ENCODE measurements at regions not wholly inside any gene's neighbourhood (a gene's known extent, or its start where the extent isn't known, plus 50 kb on each side); places are given as distances from the start of the nearest gene placed in this dataset.

DNA sequence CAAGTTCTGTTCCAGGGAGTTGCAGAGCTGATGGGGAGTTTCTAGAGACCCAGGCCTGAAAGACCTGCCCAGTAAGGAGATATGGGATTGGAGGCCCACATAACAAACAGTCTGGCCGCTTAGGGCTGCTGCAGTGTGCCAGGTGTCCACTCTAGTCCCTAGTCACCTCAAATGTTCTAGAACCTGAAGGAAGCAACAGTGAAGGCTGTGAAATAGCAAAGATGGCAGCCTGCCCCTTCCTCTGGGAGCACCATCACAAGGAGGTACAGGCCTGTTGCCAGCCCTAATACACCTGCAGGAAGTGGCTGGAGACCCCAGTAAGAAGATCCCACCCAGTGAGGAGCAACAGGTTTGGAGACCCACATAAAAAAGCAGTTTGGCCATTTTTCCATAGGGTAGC lies 783.8 kb upstream of the EDIL3 start:
- DNase-seq (ENCODE audit: insufficient read length, low spot score) (no peak), FAIRE-seq (no peak)

DNA sequence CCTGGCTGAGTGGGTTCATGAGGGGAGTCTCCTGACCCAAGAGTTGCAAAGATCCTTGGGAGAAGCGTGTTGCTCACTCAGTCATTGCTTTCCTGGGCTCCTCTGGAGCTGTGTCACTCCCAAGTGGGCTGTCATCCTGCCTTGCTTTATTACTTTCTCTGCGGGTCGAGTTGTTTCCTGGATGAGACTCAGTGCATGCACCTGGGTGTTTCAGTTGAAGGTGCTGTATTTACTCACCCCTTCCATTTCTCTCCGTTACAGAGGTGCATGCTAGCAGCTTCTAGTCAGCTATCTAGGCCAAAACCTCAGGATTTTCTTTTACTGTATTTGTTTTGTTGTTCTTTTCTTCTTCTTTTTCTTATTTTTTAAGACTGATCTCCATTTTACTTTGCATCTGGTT lies 785.5 kb upstream of the EDIL3 start:
- DNase-seq (ENCODE audit: insufficient read length, low spot score) (no peak), FAIRE-seq (no peak)

DNA sequence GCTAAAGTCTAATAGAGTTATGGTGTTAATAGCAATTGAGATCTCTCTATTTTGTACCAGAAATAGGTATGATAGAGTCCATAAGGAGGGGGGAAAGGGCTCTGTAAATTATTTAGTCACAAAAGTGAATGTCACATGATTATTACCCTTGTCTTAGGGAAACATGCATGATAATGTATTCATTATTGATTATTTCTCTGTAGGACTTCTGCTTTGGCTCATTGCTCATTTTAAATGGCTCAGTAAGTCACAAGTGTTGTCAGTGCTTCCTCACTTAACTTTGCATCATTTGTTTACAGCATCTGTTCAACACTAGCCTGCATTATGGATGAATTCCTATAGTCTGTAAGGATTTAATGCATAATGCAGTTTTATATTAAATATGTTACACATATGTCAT lies 788.8 kb upstream of the EDIL3 start:
- no peak for FAIRE-seq
- no peak for DNase-seq (ENCODE audit: insufficient read length, low spot score)

DNA sequence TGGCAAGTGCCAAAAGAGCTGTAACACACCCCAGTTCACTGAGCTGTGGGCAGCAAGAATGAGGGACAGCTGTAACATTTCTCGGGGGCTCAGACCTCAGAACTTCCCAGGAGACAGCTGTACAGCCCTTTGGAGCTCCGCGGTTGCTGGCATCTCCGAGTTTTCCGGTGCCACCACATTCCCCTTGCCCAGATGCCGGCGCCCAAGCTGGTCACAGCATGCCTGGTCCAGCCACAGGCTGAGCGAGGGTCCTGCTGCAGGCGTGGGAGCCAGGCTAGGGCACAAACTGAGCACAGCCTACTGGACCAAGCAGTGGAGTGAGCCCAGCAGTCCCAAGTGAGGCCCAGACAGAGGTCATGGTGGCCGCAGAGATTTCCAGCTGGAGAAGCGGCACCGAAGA lies 797.7 kb upstream of the EDIL3 start:
- DNase-seq (ENCODE audit: insufficient read length, low spot score) (no peak), FAIRE-seq (no peak)

DNA sequence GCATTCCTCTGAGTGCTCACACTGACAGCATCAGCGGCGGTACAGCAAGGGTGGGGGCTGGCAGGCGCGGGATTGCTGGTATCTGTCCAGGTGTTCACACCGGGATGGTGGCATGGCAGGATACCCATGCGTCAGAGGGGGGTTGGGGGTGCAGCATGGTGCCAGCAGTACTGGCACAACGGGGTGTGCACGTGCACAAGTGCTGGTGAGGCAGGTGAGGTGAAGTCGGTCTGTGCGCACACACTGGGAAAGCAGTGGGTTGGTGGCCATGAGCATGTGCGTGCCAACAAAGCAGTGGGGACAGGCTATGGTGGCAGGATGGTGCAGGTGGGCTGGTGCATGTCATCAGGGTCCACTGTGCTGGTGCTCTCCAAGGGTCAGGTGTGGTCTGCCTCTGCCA lies 819.6 kb upstream of the EDIL3 start:
- FAIRE-seq: no peak
- no peak for DNase-seq (ENCODE audit: insufficient read length, low spot score)

DNA sequence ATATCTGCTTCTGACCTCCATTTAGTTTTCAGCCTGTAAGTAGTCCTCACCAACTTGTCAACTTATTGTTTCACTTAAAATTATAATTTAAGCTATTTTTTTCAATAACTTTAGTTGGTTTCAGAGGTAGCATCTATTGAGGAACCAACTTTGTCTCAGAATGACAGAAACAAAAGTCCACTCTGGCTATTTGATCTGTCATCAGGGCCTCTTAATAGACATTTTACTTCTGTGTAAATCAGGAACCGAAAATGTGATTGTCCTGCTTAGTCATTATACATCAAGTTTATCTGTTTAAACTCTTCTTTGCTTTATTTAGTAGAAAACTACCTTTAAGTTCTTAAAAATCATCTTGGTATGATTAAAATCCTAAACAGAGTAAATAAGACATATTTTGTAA lies 820.8 kb upstream of the EDIL3 start:
- FAIRE-seq (no peak), DNase-seq (ENCODE audit: insufficient read length, low spot score) (no peak)

DNA sequence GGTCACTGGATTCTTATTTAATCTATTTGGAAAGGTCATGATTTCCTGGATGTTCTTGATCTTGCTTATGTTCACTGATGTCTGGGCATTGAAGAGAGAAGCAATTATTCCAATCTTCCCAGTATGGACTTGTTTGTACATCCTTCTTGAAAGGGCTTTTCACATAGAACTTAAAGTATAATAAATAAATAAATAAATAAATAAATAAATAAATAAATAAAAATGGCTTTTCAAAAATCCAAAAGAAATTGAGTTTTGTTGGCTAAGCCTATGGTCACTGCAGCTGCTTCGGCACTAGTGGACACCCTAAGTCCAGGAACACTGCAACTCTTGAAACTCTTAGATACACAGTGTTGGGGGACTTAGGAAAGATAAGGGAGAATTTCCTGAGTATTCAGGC lies 840.7 kb upstream of the EDIL3 start:
- no peak for DNase-seq (ENCODE audit: insufficient read length, low spot score)
- no peak for FAIRE-seq

DNA sequence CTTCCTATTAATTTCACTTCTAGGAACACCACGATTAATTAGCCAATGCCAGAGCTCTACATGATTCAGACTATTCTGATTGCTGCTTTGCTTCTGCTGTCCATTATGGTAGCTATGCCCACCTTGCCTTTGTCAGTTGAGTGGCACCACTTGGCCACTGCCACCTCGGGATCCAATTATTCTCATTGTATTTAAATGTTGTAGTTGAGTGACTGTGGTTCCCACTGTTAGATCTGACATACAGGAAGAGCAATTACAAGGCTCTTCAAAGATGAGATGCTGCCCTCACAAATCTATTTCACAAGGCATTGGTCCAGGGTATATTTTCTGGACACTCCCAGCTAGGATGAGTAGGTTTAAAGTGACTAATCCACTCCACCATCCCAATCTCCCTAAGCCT lies 864.5 kb upstream of the EDIL3 start:
- no peak for FAIRE-seq
- DNase-seq (ENCODE audit: insufficient read length, low spot score): no peak

DNA sequence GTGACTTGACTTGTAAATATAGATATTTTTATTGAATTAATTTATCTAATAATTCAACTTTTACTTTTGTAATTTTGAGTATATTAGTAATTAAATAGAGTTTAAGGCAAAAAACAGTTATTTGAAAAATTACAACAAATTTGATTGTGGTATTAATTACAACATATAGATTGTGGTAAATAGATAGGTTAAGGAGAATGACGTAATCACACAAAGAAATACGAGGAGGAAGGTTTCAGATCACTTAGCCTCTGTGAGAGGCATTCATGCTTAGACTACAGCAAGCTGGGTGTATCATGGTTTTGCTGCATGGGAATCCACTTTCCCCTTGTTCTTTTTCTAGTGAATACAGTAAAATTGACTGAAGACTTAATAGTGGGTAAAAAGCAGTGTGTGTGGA lies 878.4 kb upstream of the EDIL3 start:
- FAIRE-seq: no peak
- DNase-seq (ENCODE audit: insufficient read length, low spot score): no peak

DNA sequence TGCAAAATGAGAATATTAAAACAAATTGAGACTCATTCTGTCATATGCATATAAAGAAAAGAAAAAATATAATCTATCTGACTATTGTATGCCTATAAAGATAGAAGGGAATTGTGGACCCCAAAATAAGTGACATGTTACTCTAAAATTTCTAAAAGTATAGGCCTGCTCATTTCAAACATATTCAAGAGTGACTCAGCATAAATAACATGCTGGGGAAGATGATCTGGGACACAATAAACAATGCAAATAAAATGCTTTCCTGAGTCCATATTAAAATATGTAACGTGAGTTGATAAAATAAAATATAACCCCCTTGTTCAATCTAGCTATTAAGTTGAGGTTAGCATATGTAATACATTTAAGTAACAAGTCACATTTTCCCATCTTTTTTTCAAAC lies 882.0 kb upstream of the EDIL3 start:
- DNase-seq (ENCODE audit: insufficient read length, low spot score): no peak

DNA sequence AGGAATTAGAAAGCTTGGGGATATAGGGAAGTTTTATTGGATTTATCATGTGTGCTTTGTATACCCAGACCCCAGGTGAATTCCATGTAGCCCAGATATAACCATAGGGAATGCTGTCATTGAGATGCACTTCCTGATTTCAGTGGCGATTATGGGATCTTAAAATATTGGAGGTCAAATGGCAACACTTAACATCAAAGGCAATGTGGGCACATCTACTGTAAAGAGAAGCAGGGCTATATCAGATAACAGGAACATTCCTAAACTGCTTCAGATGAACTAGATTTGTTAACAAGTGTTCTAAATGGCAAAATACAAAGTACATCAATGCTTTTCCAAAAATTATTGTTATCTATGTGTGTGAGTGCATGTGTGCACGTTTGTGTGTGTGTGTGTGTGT lies 883.5 kb upstream of the EDIL3 start:
- no peak for DNase-seq (ENCODE audit: insufficient read length, low spot score)
- no peak for FAIRE-seq

More for the DNA sequence above, 882.0 kb upstream of the EDIL3 start:
- no peak for FAIRE-seq

DNA sequence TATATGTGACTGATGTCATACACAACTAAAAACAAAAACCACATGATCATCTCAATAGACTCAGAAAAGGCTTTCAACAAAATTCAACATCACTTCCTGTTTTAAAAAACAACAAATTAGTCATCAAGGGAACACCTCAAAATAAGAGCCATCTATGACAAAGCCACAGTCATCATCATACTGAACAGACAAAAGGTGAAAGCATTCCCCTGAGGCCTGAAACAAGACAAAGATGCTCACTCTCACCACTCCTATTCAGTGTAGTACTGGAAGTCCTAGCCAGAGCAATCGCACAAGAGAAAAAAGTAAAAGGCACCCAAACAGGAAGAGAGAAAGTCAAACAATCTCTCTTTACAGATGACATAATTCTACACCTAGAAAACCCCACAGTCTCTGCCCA lies 893.5 kb upstream of the EDIL3 start:
- DNase-seq (ENCODE audit: insufficient read length, low spot score) (no peak), FAIRE-seq (no peak)

DNA sequence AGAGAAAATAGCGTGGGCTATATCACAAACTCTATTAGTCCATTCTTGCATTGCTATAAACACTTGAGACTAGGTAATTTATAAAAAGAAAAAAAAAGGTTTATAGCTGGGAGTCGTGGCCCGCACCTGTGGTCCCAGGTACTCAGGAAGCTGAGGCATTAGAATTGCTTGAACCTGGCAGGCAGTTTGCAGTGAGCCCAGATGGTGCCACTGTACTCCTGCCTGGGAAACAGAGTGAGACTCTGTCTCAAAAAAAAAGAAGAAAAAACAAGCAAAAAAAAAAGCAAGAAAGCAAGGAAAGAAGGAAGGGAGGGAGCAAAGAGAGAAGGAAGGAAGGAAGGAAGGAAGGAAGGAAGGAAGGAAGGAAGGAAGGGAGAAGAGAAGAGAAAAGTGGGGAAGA lies 904.2 kb upstream of the EDIL3 start:
- FAIRE-seq (no peak), DNase-seq (ENCODE audit: insufficient read length, low spot score) (no peak)

DNA sequence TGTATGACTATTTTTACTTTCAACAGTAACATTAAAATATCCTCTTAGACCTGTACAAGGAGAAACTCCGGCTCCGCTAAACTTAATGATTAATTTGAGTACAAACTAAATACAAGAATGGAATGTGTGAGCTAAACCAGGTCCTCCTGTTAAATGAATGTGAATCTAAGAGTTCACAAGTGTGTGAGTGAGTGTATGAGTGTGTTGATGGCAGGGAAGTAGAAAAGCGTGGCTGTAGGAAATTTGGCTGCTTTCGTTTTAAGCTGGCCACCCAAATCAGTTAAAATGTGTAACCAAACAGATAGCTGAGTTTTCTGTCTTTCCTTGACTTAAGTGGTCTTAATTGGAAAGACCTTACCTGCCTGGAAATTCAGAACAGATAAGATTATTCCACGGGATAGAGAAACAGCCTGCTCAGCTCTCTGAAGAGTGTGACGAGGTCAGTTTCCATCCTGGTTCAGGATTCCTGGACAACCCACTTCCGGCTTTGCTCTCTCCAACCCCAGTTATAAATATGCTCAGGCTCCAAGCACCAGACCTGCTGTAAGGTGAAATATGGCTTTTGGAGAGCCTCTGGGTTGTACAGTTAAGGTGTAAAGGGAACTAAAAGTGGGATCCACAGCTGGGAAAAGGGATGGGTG lies 908.6 kb upstream of the EDIL3 start:
- DNase-seq (ENCODE audit: insufficient read length, low spot score) (no peak), FAIRE-seq (no peak)

DNA sequence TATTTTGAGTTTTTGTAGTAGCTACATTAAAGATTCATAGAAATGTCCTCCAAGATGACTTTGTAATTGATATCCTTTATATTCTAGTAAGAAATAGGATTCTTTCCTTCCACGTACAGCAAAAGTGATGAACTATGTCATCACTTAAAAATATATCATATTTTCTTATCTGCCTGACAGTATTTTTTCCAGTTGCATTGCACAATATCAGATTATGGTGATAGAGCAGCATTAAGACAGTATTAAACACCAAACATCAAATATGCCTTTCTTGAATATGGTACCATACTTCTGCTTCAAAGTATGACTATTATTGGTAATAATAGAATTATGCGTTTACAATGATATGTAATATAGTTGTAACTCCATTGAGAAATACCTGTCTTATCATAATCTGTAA lies 919.8 kb upstream of the EDIL3 start:
- FAIRE-seq: no peak
- no peak for DNase-seq (ENCODE audit: insufficient read length, low spot score)

DNA sequence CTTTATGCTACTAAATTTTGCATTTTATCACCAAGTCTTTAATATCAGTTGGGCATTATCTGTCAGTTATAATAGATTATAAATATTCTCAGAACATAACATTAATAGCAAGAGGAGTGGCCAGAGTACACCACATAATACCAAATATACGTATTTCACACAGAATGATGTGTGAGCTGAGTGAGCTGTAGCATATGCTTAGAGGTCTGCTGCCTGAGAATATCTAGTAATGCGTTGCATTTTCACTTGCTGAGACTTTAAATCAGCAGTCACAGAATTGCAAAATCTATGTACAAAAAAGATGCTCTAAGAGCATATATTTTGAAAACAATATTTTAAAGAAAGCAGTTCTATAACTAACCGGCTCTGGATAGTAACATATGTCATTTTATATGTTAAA lies 921.1 kb upstream of the EDIL3 start:
- FAIRE-seq (no peak), DNase-seq (ENCODE audit: insufficient read length, low spot score) (no peak)

DNA sequence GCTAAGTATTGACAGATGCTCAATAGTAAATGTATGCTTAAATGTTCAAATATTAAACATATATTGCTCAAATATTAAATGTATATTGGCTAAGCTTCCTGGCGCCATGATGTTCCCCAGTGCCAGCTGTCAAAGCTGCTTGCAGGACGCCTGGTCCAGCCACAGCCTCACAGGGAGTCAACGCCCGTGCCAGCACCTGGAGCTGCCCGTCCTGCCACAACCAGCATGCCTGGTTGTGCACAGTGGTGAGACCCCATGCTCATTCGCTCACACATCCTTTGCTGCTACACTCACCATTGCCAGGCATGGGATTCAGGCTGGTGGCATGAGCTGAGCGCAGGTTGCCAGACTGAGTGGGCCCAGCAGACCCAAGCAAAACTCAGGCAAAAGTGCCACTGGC lies 926.9 kb upstream of the EDIL3 start:
- DNase-seq (ENCODE audit: insufficient read length, low spot score) (no peak), FAIRE-seq (no peak)

DNA sequence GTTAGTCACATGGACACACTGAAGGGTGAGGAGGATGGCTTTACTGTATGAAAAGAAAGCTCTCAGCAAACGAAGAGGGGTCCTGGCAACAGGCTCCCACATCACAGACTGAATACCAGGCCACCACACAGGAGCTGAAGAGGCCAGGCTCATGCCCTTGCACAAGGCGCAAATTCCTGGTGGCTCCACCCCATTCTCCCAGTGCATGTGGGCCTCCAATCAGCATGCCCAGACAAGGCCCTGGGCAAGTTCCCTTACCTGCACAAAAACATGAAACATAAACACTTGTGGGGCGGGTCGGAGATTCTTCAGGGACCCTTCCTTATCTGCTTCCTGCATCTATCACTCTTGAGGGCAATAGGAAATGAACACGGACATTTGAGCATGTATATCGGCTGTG lies 935.8 kb upstream of the EDIL3 start:
- FAIRE-seq (no peak), DNase-seq (ENCODE audit: insufficient read length, low spot score) (no peak)

DNA sequence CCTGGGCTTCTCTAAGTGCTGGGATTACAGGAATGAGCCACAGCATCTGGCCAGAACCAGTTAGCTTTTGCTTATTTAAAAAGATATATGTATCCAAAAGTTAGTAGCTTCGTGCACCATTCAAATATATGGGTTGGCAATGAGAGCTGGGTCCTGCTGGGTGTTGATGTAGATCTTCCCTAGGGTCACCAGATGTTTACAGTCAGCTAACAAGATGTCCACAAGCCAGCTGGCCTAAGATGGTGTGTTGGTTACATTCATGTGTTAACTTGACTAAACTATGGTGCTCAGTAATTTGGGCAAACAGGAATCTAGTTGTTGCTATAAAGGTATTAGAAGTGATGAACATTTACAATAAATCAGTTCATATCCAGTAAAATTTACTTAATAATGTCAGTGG lies 948.6 kb upstream of the EDIL3 start:
- DNase-seq (ENCODE audit: insufficient read length, low spot score) (no peak), FAIRE-seq (no peak)

DNA sequence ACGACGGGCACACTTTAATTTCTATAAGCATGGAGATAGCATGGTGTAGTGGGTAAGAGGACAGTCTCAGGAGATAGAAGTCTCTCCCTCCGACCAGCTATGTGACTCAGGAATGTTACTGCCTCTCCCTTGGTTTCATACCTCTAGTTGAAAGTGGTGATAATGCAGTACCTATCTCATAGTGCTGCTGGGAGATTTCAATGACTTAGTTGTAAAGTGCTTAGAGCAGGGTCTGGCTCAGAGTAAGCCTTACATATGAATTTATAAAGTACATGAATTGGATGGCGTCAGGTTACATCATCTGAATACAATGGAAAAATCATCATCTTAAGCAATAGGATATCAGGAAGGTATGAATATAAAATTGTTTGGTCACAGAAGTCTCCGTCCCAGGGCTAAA lies 952.8 kb upstream of the EDIL3 start:
- FAIRE-seq: no peak
- DNase-seq (ENCODE audit: insufficient read length, low spot score): no peak

DNA sequence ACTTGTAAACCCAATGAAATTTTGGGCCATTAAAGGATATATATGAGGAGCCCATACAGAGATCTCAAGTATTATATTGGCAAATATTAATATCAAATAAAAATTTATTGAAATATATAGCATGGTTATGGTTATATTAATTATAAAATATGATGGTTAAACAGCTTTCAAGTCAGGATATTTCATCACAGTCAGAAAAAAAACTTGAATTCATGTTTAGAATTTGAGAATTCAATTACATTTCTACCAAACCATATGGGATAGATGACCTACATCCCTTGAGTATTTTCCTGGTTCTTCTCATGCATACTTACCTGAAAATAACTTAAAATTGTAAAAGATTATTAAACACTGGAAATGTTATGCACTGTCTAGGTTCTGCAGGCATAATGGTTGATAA lies 956.1 kb upstream of the EDIL3 start:
- DNase-seq (ENCODE audit: insufficient read length, low spot score) (no peak), FAIRE-seq (no peak)

DNA sequence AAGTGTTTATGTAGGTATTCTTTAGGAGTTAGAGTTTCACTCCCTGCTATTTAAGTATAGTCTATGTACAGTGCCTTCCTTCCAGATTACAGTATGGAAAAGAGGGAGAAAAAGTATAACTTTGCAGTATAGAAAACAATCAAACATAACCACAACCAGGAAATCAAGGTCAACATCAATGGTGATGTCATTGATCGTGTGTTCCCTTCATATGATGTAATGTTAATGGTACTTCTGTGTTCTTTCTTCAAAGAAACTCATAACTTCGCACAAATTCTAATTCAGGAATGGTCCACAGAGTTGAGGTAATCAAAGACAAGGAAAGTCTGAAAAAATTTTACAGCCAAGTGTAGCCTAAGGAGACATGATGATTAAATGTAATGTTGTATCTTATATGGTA lies 961.1 kb upstream of the EDIL3 start:
- FAIRE-seq (no peak), DNase-seq (ENCODE audit: insufficient read length, low spot score) (no peak)

DNA sequence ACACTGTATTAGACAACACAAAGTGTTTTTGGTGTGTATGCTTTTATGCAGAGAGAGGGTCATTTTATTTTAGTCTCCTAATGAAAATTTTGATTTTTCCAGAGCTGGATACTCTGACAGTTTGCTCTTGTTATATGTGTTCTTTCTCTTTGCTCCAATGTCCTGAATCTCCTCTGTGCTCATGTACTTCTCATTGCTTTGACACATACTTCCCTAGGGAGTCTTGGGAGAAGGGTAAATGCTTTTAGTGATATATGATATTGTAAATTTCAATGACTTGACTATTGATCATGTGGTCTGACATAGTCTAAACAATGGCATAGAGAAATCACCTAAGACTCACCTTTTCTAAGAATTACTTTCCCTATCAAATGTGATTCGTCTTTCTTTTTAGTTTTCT lies 972.6 kb upstream of the EDIL3 start:
- DNase-seq (ENCODE audit: insufficient read length, low spot score) (no peak), FAIRE-seq (no peak)

DNA sequence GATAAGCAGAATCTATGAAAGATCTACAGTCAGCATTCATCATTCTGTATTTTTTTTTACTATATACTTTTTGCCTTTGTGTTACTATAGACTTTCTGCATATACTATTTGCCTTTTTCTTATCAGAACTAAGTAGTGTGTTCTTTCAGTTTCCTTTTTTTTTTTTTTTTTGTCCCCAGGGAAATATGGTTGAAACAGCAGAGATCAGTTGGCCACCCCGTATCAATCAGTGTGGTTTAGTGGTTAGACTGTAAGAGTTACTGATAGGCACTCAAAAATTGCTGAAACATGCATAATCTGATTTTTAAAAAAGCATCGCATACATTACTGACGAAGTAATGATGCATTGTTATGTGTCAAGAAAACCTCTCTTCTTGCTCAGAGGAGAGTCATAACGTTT lies 990.8 kb upstream of the EDIL3 start:
- FAIRE-seq: no peak
- DNase-seq (ENCODE audit: insufficient read length, low spot score): no peak
